ENCODE measurements at regions not wholly inside any gene's neighbourhood (a gene's known extent, or its start where the extent isn't known, plus 50 kb on each side); places are given as distances from the start of the nearest gene placed in this dataset.

- H3K27ac ChIP-seq = no peak overlapping the region
- TF ChIP-seq ZFX (IDR thresholded peaks at IDR 0.05) = no peak
- TF ChIP-seq CTCF (conservative IDR thresholded peaks at IDR 0.05) = no peak
Observed at GRCh38 chr20:18908109-18908508, 94.5 kb downstream of the SCP2D1 start.

DNA sequence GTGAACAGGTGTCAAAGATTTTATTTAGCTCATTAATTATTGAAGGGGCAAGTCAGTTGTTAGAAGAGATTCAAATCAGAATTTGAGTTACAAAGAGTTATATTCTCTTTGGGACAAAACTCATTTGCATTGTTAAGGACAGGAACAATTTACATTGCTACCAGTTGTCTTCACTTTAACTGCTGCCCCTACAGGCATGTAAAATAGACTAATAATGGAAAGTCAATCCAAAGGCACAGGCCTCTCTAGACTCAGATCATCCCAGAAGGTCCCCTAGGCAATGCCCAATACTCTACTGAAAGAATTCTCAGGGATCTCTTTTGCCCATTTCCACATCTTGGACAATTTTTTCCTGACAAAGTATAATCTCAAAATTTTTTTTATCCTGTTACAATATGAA, 95.7 kb downstream of the SCP2D1 start:
- H3K27ac ChIP-seq = no peak overlapping the region
- TF ChIP-seq CTCF (conservative IDR thresholded peaks at IDR 0.05) (no peak), ZFX (IDR thresholded peaks at IDR 0.05) (no peak)

GRCh38 chr20:18913701-18914100, 100.1 kb downstream of the SCP2D1 start:
- TF ChIP-seq CTCF (conservative IDR thresholded peaks at IDR 0.05) (no peak), ZFX (IDR thresholded peaks at IDR 0.05) (no peak)
- no peak overlapping the region for H3K27ac ChIP-seq

DNA sequence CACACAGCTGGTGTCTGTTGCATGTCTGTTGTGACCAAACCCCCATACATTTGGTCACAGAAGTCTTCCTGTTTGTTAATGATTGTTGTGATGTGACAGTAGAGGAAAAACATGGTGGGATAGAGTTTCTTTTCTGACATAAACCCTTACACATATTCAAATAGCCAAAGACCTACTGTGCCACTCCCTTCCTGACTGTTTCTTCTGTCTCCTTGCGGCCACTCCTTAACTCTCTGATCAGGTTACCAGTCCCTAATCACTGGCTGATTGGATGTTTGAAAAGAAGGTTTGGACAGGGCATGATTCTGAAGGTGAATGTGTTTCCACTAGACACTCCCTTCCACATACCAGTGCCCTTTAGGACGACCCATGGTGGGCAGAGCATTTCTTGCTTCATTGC, 101.2 kb downstream of the SCP2D1 start:
- no peak overlapping the region for H3K27ac ChIP-seq

DNA sequence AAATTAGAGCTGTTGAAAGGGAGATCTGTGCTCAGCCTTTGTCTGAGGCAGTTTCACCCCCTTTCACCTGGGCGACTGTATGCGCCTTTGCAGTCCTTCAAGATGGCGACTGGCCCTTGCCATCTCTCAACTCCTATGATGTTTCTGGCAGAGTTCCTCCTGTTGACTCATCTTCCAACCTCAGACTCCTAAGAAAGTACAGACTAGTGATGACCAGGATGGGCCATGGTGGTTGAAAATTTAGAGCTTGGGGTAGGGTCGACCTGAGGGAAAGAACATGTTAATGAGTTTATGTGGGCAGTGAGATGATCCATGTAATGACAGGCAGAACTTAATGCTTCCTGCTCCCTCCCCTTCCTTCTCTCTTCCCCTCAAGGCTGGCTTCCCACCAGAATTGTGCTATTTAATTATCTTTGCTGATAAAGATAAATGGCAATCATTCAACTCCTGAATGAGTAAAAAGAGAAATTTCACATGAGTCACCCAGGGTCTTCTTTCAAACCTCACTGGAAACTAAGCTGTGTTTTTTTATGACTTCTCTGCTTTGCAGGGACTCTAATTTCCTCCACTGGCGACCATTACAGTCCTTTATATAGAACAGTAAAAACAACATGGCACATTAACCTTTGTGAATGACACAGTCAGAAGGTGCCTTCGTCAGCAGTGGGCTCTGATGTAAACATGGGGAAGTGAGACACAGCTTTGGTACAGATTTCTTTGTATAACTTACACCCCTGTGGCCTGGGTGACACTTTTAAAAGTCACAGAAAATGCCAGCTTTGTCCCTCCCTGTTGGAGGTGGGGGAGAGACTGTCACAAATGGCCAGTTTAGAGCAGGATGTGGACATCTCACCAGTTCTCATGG, 103.5 kb downstream of the SCP2D1 start:
- TF ChIP-seq CTCF (conservative IDR thresholded peaks at IDR 0.05) (no peak), ZFX (IDR thresholded peaks at IDR 0.05) (no peak)

More for the DNA sequence above, 101.2 kb downstream of the SCP2D1 start:
- TF ChIP-seq ZFX (IDR thresholded peaks at IDR 0.05) (no peak), CTCF (conservative IDR thresholded peaks at IDR 0.05) (no peak)

DNA sequence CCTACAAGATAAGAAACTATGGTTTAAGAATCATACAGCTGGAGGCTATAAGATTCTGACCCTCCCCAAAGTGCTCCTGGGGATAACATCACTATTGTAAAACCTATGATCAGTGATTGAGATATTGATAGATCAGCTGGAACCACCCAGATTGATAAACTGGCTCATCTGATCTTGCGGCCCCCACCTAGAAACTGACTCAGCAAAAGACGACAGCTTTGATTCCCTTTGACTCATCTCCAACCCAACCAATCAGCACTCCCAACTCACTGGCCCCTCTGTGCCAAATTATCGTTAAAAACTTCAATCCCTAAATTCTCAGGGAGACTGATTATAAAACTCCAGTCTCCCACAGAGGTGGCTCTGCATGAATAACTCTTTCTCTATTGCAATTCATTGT, 106.4 kb downstream of the SCP2D1 start:
- TF ChIP-seq ZFX (IDR thresholded peaks at IDR 0.05) (no peak), CTCF (conservative IDR thresholded peaks at IDR 0.05) (no peak)
- H3K27ac ChIP-seq = no peak overlapping the region

More for the DNA sequence above, 103.5 kb downstream of the SCP2D1 start:
- no peak overlapping the region for H3K27ac ChIP-seq

- TF ChIP-seq ZFX (IDR thresholded peaks at IDR 0.05) (no peak), CTCF (conservative IDR thresholded peaks at IDR 0.05) (no peak)
Observed at GRCh38 chr20:18921291-18921690, 107.7 kb downstream of the SCP2D1 start.

More at GRCh38 chr20:18921291-18921690, 107.7 kb downstream of the SCP2D1 start:
- no peak overlapping the region for H3K27ac ChIP-seq

Measured in C4-2B (cell line).